ENCODE measurements at regions not wholly inside any gene's neighbourhood (a gene's known extent, or its start where the extent isn't known, plus 50 kb on each side); places are given as distances from the start of the nearest gene placed in this dataset.

DNA sequence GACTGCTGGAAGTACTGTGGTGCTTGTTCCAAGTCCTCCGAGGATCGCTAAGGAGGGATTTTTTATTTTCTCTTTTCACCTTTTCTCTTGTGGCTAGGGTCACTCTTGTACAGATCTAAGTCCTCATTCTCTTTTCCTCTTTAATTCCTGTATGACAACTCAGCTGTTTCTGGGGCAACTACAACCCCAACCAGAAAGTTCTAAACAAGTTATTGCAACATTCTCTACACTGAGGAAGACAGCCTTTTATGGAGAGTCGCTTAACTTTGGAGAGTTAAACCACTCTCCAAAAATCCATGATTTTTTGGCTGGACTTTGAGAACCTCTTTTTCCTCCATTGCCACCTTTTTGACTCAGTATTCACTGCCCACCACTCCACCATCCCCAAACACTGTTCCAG lies 74.0 kb upstream of the SESTD1 start:
- TF ChIP-seq POLR2AphosphoS2 (conservative IDR thresholded peaks at IDR 0.05; ENCODE audit: low read length) (no peak), POLR2A (IDR thresholded peaks at IDR 0.05; ENCODE audit: low read length) (no peak), EP300 (IDR thresholded peaks at IDR 0.05) (no peak), NPAS2 (CRISPR knock-in tag; IDR thresholded peaks at IDR 0.05; ENCODE audit: borderline replicate concordance) (no peak), MAZ (IDR thresholded peaks at IDR 0.05; ENCODE audit: borderline replicate concordance, low read depth, low read length) (no peak)
- TF ChIP-seq, protein P1, sequence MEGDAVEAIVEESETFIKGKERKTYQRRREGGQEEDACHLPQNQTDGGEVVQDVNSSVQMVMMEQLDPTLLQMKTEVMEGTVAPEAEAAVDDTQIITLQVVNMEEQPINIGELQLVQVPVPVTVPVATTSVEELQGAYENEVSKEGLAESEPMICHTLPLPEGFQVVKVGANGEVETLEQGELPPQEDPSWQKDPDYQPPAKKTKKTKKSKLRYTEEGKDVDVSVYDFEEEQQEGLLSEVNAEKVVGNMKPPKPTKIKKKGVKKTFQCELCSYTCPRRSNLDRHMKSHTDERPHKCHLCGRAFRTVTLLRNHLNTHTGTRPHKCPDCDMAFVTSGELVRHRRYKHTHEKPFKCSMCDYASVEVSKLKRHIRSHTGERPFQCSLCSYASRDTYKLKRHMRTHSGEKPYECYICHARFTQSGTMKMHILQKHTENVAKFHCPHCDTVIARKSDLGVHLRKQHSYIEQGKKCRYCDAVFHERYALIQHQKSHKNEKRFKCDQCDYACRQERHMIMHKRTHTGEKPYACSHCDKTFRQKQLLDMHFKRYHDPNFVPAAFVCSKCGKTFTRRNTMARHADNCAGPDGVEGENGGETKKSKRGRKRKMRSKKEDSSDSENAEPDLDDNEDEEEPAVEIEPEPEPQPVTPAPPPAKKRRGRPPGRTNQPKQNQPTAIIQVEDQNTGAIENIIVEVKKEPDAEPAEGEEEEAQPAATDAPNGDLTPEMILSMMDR (IDR thresholded peaks at IDR 0.05) = no peak
- TF ChIP-seq, protein P2, sequence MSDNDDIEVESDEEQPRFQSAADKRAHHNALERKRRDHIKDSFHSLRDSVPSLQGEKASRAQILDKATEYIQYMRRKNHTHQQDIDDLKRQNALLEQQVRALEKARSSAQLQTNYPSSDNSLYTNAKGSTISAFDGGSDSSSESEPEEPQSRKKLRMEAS (IDR thresholded peaks at IDR 0.05) = no peak

Data from A549 (cell line).